SK-N-SH (cell line): ENCODE measurements at regions not wholly inside any gene's neighbourhood (a gene's known extent, or its start where the extent isn't known, plus 50 kb on each side); places are given as distances from the start of the nearest gene placed in this dataset.

Experiments used
- CTCF ChIA-PET: fragments of 300-600, 350-600 bp; formaldehyde crosslinking; extraction: SDS; loops from one replicate; lab custom pipeline; 2021; lab: Yijun Ruan, JAX
- POLR2A ChIA-PET: fragments of 350-600 bp; sonication (Branson Sonifier 250); formaldehyde crosslinking; extraction: SDS; loops from one replicate; lab custom pipeline; 2020; ENCODE audit warnings: antibody characterized with exemption, inconsistent platforms; lab: Yijun Ruan, JAX
- DNase-seq: peaks from one replicate; pipeline ENCODE4 v3.0.0; 2012
- H2AFZ ChIP-seq: fragments of 200-600 bp; sonication (generic); 2 replicates; pipeline ENCODE4 v1.8.1; 2016; ENCODE audit warnings: antibody characterized with exemption, mild to moderate bottlenecking, low read depth
- H3F3A ChIP-seq: fragments of 200-600 bp; sonication (generic); replicated peaks from 2 replicates; pipeline ENCODE3; 2016; ENCODE audit warnings: antibody characterized with exemption, mild to moderate bottlenecking; ENCODE audit not compliant: insufficient read depth
- H3K27ac ChIP-seq, 2 experiments: fragments of 200-500 bp in 1 of 2; fragments of 200-600 bp in 1 of 2; sonication (Bioruptor generic) in 1 of 2; sonication (generic), shearing (Covaris generic) in 1 of 2; 2 replicates each; pipeline versions ENCODE4 v1.5.1 to v1.6.1; 2014 to 2016; ENCODE audit warnings: low read depth in 2 of 2, inconsistent platforms in 1 of 2, low read length in 1 of 2, mild to moderate bottlenecking in 1 of 2, mixed read lengths in 1 of 2
- H3K27me3 ChIP-seq: fragments of 200-600 bp; sonication (generic), shearing (Covaris generic); 2 replicates; pipeline ENCODE4 v1.6.1; 2016; ENCODE audit warnings: mixed run types; ENCODE audit not compliant: insufficient read depth
- H3K36me3 ChIP-seq, 2 experiments: fragments of 200-500 bp in 1 of 2; fragments of 200-600 bp in 1 of 2; sonication (Bioruptor generic) in 1 of 2; sonication (generic) in 1 of 2; replicated peaks in 1 of 2; 2 replicates each; pipeline versions ENCODE3 to v1.5.1; 2014 to 2016; ENCODE audit warnings: low read length in 1 of 2, mild to moderate bottlenecking in 1 of 2; ENCODE audit not compliant: insufficient read depth in 2 of 2, control insufficient read depth in 1 of 2
- H3K4me1 ChIP-seq, 2 experiments: fragments of 200-500 bp in 1 of 2; fragments of 200-600 bp in 1 of 2; sonication (Bioruptor generic) in 1 of 2; sonication (generic), shearing (Covaris generic) in 1 of 2; 2 replicates each; pipeline versions ENCODE4 v1.5.1 to v1.6.1; 2014 to 2016; ENCODE audit warnings: low read depth in 1 of 2, low read length in 1 of 2, mixed run types in 1 of 2; ENCODE audit not compliant: insufficient read depth in 2 of 2, control insufficient read depth in 1 of 2
- H3K4me2 ChIP-seq: fragments of 200-600 bp; sonication (generic), shearing (Covaris generic); 2 replicates; pipeline ENCODE4 v1.6.1; 2017; ENCODE audit warnings: mixed run types
- H3K4me3 ChIP-seq, 2 experiments: fragments of 200-500 bp in 1 of 2; fragments of 200-600 bp in 1 of 2; sonication (Bioruptor generic) in 1 of 2; sonication (generic), shearing (Covaris generic) in 1 of 2; 2 replicates each; pipeline versions ENCODE4 v1.5.1 to v1.8.1; 2014 to 2016; ENCODE audit warnings: low read depth in 2 of 2, inconsistent platforms in 1 of 2, low read length in 1 of 2, mild to moderate bottlenecking in 1 of 2, mixed read lengths in 1 of 2, moderate library complexity in 1 of 2
- H3K79me2 ChIP-seq: fragments of 200-600 bp; sonication (generic); 2 replicates; pipeline ENCODE4 v1.8.1; 2017; ENCODE audit warnings: mild to moderate bottlenecking; ENCODE audit not compliant: insufficient read depth
- H3K9ac ChIP-seq: fragments of 200-600 bp; sonication (generic); 2 replicates; pipeline ENCODE4 v1.6.1; 2017; ENCODE audit warnings: mixed run types
- H3K9me2 ChIP-seq: fragments of 200-600 bp; sonication (generic); 2 replicates; pipeline ENCODE4 v1.6.1; 2017; ENCODE audit warnings: mixed run types
- H3K9me3 ChIP-seq: fragments of 200-600 bp; sonication (generic); 2 replicates; pipeline ENCODE4 v1.6.1; 2017; ENCODE audit warnings: mixed run types, mild to moderate bottlenecking, moderate library complexity
- H4K20me1 ChIP-seq: fragments of 200-600 bp; sonication (generic); 2 replicates; pipeline ENCODE4 v1.6.1; 2017; ENCODE audit warnings: mild to moderate bottlenecking, mixed run types; ENCODE audit not compliant: insufficient read depth
- EZH2phosphoT487 ChIP-seq: fragments of 200-600 bp; sonication (generic); IDR thresholded peaks from 2 replicates; pipeline ENCODE4 v1.6.1; 2017; ENCODE audit warnings: low read depth, mixed run types, mild to moderate bottlenecking, antibody characterized with exemption, moderate library complexity, borderline replicate concordance
- FOSL2 ChIP-seq: IDR thresholded peaks from 2 replicates; pipeline ENCODE4 v1.4.0; 2012; ENCODE audit warnings: low read depth, mild to moderate bottlenecking, moderate library complexity, borderline replicate concordance
- FOXM1 ChIP-seq: IDR thresholded peaks from 2 replicates; pipeline ENCODE4 v1.4.0; 2012; ENCODE audit warnings: low read depth, mild to moderate bottlenecking
- GABPA ChIP-seq: IDR thresholded peaks from 2 replicates; pipeline ENCODE4 v1.4.0; 2012; ENCODE audit warnings: low read depth, mild to moderate bottlenecking
- GATA2 ChIP-seq: sonication (generic); formaldehyde crosslinking; IDR thresholded peaks from 2 replicates; pipeline ENCODE4 v1.5.0; 2020; ENCODE audit warnings: mild to moderate bottlenecking, missing genetic modification reagents
- MEF2A ChIP-seq: IDR thresholded peaks from 2 replicates; pipeline ENCODE4 v1.4.0; 2012; ENCODE audit warnings: low read depth, borderline replicate concordance
- MXI1 ChIP-seq: IDR thresholded peaks from 2 replicates; pipeline ENCODE4 v1.6.1; 2012; ENCODE audit warnings: mild to moderate bottlenecking, low read depth, low read length, improper control_type of control experiment
- NFIC ChIP-seq: IDR thresholded peaks from 2 replicates; pipeline ENCODE4 v1.4.0; 2012; ENCODE audit warnings: borderline replicate concordance
- NRF1 ChIP-seq: IDR thresholded peaks from 2 replicates; pipeline ENCODE4 v1.6.1; 2012; ENCODE audit warnings: low read depth, mild to moderate bottlenecking, low read length
- POLR2AphosphoS5 ChIP-seq: IDR thresholded peaks from 2 replicates; pipeline ENCODE4 v1.6.1; 2012; ENCODE audit warnings: low read depth, low read length
- RAD21 ChIP-seq: IDR thresholded peaks from 2 replicates; pipeline ENCODE4 v1.6.1; 2012; ENCODE audit warnings: mild to moderate bottlenecking, low read length
- RCOR1 ChIP-seq: fragments of 150-350 bp; IDR thresholded peaks from 2 replicates; pipeline ENCODE4 v1.6.1; 2017; ENCODE audit warnings: antibody characterized with exemption, low read length
- RFX5 ChIP-seq: IDR thresholded peaks from 2 replicates; pipeline ENCODE4 v1.6.1; 2012; ENCODE audit warnings: mild to moderate bottlenecking, improper control_type of control experiment, low read length
- SMC3 ChIP-seq: IDR thresholded peaks from 2 replicates; pipeline ENCODE4 v1.6.1; 2012; ENCODE audit warnings: low read depth, low read length, improper control_type of control experiment
- TEAD4 ChIP-seq: IDR thresholded peaks from 2 replicates; pipeline ENCODE4 v1.4.0; 2012; ENCODE audit warnings: mild to moderate bottlenecking, borderline replicate concordance; ENCODE audit not compliant: insufficient read depth
- WGBS: methylation state at CpG from one replicate; pipeline ENCODE4 v1.1.6; 2017; ENCODE audit warnings: low lambda C conversion rate; 5-methylcytosine and 5-hydroxymethylcytosine counted together
- TF ChIP-seq, protein P1 (sequence below): IDR thresholded peaks from 2 replicates; pipeline ENCODE4 v1.4.0; 2012; ENCODE audit warnings: low read depth
- TF ChIP-seq, protein P2 (sequence below): IDR thresholded peaks from 2 replicates; pipeline ENCODE4 v1.4.0; 2012; ENCODE audit warnings: low read depth, borderline replicate concordance
- TF ChIP-seq, protein P3 (sequence below): fragments of 150-350 bp; IDR thresholded peaks from 2 replicates; pipeline ENCODE4 v1.6.1; 2017; ENCODE audit warnings: antibody characterized with exemption, low read length, low read depth, borderline replicate concordance
- TF ChIP-seq, protein P4 (sequence below): IDR thresholded peaks from 2 replicates; pipeline ENCODE4 v1.4.0; 2012; ENCODE audit warnings: low read depth, borderline replicate concordance

DNA sequence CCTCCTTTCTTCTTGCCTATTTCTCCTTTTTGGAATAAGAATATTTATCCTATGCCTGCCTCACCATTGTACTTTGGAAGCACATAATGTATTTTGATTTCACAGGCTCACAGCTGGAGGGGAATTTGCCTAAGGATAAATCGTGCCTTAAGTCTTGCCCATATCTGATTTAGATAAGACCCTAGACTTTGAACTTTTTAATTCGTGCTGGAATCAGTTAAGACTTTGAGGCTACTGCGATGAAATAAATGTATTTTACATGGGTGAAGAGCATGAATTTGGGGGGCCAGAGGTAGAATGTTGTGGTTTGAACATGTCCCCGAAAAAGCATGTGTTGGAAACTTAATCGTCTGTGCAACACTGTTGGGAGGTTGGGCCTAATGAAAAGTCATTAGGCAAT is 648.8 kb downstream of the EPHA7 start:
- POLR2A ChIA-PET = no interaction called here

DNA sequence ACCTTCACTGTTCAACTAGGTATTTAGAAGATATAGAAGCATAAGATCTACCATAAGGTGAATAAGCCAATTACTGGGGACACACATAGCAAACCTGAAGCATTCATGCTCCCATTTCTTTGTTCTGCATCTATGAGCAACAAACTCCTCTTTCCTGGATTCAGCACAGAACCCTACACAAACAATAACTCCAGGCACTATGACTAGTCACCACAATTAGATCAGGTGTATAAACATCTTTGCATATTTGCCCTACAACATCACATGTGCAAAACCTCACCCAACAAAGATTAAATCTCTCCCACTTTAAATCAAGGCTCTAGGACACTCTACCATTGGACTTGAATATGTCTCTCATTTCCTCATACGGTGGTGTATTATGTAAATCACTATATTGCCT is 652.3 kb downstream of the EPHA7 start:
- 21% methylated on average over 1 of the region's 1 CpG for WGBS
- no peak for DNase-seq
- ChIA-PET CTCF (no interaction called here), POLR2A (no interaction called here)
- no peak overlapping the region for H3K4me3 ChIP-seq
- no peak for TF ChIP-seq RAD21
- no peak for TF ChIP-seq POLR2AphosphoS5
- no peak for TF ChIP-seq SMC3
- TF ChIP-seq FOSL2 = no peak
- TF ChIP-seq RCOR1 = no peak
- TF ChIP-seq, protein P1, sequence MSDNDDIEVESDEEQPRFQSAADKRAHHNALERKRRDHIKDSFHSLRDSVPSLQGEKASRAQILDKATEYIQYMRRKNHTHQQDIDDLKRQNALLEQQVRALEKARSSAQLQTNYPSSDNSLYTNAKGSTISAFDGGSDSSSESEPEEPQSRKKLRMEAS = no peak
- TF ChIP-seq FOXM1 = no peak
- TF ChIP-seq RFX5 = no peak
- no peak for TF ChIP-seq GABPA
- TF ChIP-seq MEF2A = no peak
- H3F3A ChIP-seq = no peaks in the 10 kb centered on the region
- no peaks in the 10 kb centered on the region for H3K27me3 ChIP-seq
- no peak overlapping the region for H3K27ac ChIP-seq
- H3K4me1 ChIP-seq = no peaks in the 10 kb centered on the region
- H3K36me3 ChIP-seq = no peaks in the 10 kb centered on the region
- no peak overlapping the region for H3K9ac ChIP-seq
- no peaks in the 10 kb centered on the region for H3K9me3 ChIP-seq
- H3K9me2 ChIP-seq = no peaks in the 10 kb centered on the region
- no peak overlapping the region for H3K4me2 ChIP-seq
- no peaks in the 10 kb centered on the region for H3K79me2 ChIP-seq
- H4K20me1 ChIP-seq = no peaks in the 10 kb centered on the region
- H2AFZ ChIP-seq = no peak overlapping the region

More for the DNA sequence above, 648.8 kb downstream of the EPHA7 start:
- no peak for DNase-seq
- Histone ChIP-seq H3F3A (no peaks in the 10 kb centered on the region), H2AFZ (no peak overlapping the region), H3K9ac (no peak overlapping the region)
- TF ChIP-seq EZH2phosphoT487 (no peak), GATA2 (CRISPR knock-in tag) (no peak), TEAD4 (no peak), NFIC (no peak), MXI1 (no peak), NRF1 (no peak)
- TF ChIP-seq, protein P2, sequence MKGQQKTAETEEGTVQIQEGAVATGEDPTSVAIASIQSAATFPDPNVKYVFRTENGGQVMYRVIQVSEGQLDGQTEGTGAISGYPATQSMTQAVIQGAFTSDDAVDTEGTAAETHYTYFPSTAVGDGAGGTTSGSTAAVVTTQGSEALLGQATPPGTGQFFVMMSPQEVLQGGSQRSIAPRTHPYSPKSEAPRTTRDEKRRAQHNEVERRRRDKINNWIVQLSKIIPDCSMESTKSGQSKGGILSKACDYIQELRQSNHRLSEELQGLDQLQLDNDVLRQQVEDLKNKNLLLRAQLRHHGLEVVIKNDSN = no peak
- TF ChIP-seq, protein P3, sequence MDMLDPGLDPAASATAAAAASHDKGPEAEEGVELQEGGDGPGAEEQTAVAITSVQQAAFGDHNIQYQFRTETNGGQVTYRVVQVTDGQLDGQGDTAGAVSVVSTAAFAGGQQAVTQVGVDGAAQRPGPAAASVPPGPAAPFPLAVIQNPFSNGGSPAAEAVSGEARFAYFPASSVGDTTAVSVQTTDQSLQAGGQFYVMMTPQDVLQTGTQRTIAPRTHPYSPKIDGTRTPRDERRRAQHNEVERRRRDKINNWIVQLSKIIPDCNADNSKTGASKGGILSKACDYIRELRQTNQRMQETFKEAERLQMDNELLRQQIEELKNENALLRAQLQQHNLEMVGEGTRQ = no peak
- TF ChIP-seq, protein P4, sequence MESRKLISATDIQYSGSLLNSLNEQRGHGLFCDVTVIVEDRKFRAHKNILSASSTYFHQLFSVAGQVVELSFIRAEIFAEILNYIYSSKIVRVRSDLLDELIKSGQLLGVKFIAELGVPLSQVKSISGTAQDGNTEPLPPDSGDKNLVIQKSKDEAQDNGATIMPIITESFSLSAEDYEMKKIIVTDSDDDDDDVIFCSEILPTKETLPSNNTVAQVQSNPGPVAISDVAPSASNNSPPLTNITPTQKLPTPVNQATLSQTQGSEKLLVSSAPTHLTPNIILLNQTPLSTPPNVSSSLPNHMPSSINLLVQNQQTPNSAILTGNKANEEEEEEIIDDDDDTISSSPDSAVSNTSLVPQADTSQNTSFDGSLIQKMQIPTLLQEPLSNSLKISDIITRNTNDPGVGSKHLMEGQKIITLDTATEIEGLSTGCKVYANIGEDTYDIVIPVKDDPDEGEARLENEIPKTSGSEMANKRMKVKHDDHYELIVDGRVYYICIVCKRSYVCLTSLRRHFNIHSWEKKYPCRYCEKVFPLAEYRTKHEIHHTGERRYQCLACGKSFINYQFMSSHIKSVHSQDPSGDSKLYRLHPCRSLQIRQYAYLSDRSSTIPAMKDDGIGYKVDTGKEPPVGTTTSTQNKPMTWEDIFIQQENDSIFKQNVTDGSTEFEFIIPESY = no peak
- TF ChIP-seq, all 33 proteins: peak for 0
- CTCF ChIA-PET = no interaction called here
- H3K27me3 ChIP-seq = no peaks in the 10 kb centered on the region
- H4K20me1 ChIP-seq = no peaks in the 10 kb centered on the region
- no peaks in the 10 kb centered on the region for H3K4me1 ChIP-seq
- no peaks in the 10 kb centered on the region for H3K36me3 ChIP-seq
- H3K4me2 ChIP-seq = no peak overlapping the region
- WGBS = 13% methylated on average over 5 of the region's 5 CpGs
- H3K9me3 ChIP-seq = no peaks in the 10 kb centered on the region
- no peak overlapping the region for H3K27ac ChIP-seq
- no peaks in the 10 kb centered on the region for H3K79me2 ChIP-seq
- H3K4me3 ChIP-seq = no peak overlapping the region
- no peaks in the 10 kb centered on the region for H3K9me2 ChIP-seq
